Heart left ventricle (tissue), 13 donors: ENCODE measurements at regions not wholly inside any gene's neighbourhood (a gene's known extent, or its start where the extent isn't known, plus 50 kb on each side); places are given as distances from the start of the nearest gene placed in this dataset.

ENCODE experiments used
- POLR2A ChIP-seq, 2 donors: fragments of 450-650 bp; IDR thresholded peaks; one replicate each; pipeline ENCODE4 v1.6.1; 2017; ENCODE audit warnings: antibody characterized with exemption in 2 of 2, mild to moderate bottlenecking in 2 of 2, moderate library complexity in 2 of 2
- TF ChIP-seq, protein P1 (sequence below), 12 donors: fragments of 200-600 bp; sonication (generic) in 4 of 12; IDR thresholded peaks; one replicate each; pipeline versions ENCODE4 v1.5.0 to v1.8.0; 2018 to 2022; ENCODE audit warnings: antibody characterized with exemption in 12 of 12, mild to moderate bottlenecking in 5 of 12
- donor health status: ischemic (EF 13 %, LVEDD 7.1; RV severe dilation, severe dysfunction).
- donor health status: DM: no; HTN: yes; CAD: no.
- donor health status: DM: no; HTN: no; CAD: no.
- donor health status: ischemic (EF 25% LVEDD 6.9; RV normal size, moderate dysfunction).
- donor health status: ischemic (EF 25% LVEDD 5.7; RV mildly dilated, moderate dysfunction).
- donor health status: ischemic (EF 35%, LVEDD 5.7; RV mildly dilated, moderate dysfunction).
- donor health status: nonischemic (EF 11% LVEDD 7.7; RV severe dilation, severe dysfunction).
- donor health status: DM: yes; HTN: yes; CAD: no.
- donor health status: PGD.
- donor health status: ischemic (EF 29% LVEDD 5.4; RV normal size, mild dysfunction).
- donor health status: nonischemic (EF 23%, LVEDD 6.1; RV moderate dilation, normal function).

DNA sequence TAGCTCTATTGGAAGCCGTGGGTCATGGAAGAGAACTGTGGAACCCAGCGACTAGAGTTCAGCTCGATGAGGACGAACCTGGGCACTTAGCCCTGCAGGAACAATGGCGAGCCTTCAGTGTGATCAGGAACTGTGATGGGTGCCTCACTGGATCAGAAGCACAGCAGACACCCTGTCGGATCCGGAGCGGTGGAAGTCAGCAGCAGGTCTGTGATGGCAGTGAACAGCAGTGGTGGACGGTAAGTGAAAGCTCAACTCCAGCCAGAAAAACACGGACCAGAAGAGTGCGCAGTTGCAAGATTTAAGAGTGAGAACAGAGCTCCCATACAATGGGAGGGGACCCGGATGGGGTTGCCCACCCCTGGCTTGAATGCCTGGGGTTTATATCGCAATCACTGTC lies 282.2 kb downstream of the NSUN3 start:
- TF ChIP-seq, protein P1, sequence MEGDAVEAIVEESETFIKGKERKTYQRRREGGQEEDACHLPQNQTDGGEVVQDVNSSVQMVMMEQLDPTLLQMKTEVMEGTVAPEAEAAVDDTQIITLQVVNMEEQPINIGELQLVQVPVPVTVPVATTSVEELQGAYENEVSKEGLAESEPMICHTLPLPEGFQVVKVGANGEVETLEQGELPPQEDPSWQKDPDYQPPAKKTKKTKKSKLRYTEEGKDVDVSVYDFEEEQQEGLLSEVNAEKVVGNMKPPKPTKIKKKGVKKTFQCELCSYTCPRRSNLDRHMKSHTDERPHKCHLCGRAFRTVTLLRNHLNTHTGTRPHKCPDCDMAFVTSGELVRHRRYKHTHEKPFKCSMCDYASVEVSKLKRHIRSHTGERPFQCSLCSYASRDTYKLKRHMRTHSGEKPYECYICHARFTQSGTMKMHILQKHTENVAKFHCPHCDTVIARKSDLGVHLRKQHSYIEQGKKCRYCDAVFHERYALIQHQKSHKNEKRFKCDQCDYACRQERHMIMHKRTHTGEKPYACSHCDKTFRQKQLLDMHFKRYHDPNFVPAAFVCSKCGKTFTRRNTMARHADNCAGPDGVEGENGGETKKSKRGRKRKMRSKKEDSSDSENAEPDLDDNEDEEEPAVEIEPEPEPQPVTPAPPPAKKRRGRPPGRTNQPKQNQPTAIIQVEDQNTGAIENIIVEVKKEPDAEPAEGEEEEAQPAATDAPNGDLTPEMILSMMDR (IDR thresholded peaks at IDR 0.05) = no peak
- no peak for TF ChIP-seq POLR2A (IDR thresholded peaks at IDR 0.05)
